22Rv1 (cell line): ENCODE measurements at regions not wholly inside any gene's neighbourhood (a gene's known extent, or its start where the extent isn't known, plus 50 kb on each side); places are given as distances from the start of the nearest gene placed in this dataset.

Source experiments
- H3K27ac ChIP-seq: fragments of 450-650 bp; 2 replicates; pipeline ENCODE4 v1.5.1; 2017
- ZFX ChIP-seq: fragments of 450-650 bp; IDR thresholded peaks from 2 replicates; pipeline ENCODE4 v1.6.1; 2017; ENCODE audit warnings: antibody characterized with exemption, borderline replicate concordance
- TF ChIP-seq, protein P1 (sequence below): fragments of 450-650 bp; IDR thresholded peaks from 2 replicates; pipeline ENCODE4 v1.5.1; 2017; ENCODE audit warnings: mild to moderate bottlenecking

DNA sequence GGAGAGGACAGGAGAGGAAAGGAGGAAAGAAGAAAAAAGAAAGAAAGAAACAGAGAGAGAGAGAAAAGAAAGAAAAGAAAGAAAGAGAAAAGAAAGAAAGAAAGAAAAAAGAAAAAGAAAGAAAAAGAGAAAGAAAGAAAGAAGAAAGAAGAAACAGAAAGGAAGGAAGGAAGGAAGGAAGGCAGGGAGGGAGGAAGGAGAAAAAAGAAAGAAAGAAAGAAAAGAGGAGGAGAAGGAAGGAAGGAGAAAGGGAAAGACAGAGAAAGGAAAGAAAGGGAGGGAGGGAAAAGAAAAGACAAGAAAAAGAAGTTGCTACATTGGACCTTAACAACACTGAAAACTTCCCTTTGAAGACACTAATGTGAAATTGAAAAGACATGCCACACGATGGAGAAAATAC is 56.6 kb upstream of the CCL2 start:
- no peak overlapping the region for H3K27ac ChIP-seq
- no peak for TF ChIP-seq ZFX
- TF ChIP-seq, protein P1, sequence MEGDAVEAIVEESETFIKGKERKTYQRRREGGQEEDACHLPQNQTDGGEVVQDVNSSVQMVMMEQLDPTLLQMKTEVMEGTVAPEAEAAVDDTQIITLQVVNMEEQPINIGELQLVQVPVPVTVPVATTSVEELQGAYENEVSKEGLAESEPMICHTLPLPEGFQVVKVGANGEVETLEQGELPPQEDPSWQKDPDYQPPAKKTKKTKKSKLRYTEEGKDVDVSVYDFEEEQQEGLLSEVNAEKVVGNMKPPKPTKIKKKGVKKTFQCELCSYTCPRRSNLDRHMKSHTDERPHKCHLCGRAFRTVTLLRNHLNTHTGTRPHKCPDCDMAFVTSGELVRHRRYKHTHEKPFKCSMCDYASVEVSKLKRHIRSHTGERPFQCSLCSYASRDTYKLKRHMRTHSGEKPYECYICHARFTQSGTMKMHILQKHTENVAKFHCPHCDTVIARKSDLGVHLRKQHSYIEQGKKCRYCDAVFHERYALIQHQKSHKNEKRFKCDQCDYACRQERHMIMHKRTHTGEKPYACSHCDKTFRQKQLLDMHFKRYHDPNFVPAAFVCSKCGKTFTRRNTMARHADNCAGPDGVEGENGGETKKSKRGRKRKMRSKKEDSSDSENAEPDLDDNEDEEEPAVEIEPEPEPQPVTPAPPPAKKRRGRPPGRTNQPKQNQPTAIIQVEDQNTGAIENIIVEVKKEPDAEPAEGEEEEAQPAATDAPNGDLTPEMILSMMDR, result no peak

DNA sequence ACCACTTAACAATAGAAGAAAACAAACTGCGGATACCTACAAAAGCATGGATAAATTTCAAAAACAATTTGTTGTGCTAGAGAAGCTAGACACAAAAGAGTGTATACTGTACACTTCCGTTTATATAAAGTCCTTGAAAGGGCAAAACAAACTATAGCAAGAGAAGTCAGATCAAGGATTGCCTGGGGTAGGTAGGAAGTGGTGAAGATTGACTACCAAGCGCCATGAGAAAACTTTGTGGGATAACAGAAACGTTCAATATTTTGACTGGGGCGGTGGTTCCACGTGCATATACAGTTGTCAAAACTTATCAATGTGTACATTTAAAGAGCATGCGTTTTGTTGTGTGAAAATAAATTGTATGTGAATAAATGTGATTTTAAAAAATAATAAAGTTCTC is 55.6 kb upstream of the CCL2 start:
- TF ChIP-seq, protein P1, result no peak
- TF ChIP-seq ZFX, result no peak
- H3K27ac ChIP-seq, result no peak overlapping the region

DNA sequence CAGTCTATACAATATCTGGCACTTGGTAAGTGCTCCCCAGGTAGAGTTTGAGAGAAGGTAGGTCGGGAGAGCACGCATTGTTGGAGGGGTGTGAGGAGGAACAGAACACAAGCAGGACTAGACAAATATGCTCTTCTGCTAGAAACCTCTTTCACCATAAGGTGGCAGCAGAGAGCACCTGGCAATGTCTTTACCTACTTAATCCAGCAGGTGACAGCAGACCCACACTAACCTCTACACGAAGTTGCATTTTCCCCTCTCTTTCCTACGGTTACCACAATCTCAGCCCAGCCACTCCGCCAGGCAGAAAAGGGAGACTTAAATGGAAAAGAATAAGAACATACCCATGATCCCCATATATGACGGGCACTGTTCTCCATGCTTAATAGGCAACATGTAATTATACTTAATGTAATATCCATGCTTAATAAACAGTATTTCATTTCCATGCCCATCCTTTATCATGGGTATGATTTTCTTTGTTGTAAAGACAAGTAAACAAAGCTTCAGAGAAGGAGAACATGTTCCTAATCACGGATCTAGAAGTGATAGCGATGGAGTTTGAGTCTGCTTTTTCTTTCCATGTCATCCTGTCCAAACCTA is 55.1 kb upstream of the CCL2 start:
- H3K27ac ChIP-seq, result no peak overlapping the region
- TF ChIP-seq, protein P1, result peak; percentile 99
- no peak for TF ChIP-seq ZFX

DNA sequence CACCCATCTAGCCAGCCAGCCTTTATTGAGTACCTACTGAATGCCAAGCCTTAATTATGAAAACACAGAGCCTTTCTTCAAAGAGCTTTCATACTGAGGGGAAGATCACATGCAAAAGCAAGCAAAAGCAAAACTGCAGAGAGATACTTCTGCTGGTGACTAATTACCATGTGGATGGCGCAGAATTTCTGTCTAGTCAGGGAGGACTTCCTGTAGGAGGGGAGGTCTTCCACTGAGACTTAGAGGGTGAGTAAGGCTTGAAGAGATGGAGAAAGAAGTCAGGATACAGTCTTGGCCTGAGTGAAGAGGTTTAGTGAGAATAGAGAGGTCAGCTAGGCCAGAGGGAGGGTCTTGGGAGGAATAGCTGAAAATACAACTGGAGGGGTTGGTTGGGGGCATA is 53.9 kb upstream of the CCL2 start:
- TF ChIP-seq, protein P1, result no peak
- no peak for TF ChIP-seq ZFX

DNA sequence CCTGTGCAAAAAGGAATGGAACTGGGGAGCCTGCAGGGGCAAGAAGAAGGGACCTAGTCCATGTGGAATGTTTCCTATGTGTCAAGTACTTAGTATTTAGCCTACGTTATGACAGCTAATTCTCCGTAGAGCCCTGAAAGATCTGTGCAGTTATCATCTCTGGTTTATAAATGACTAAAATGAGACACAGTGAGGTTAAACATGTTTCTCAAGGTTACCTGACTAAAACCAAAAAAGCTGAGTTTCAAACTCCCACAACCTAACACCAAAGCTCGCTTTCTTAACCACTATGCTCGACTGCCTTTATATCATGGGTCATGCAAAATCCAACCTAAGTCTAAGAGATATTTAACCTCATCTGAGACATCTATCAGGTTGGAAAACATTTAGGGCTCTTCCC is 53.3 kb upstream of the CCL2 start:
- TF ChIP-seq, protein P1, result no peak
- no peak for TF ChIP-seq ZFX
- no peak overlapping the region for H3K27ac ChIP-seq

More for the DNA sequence above, 53.9 kb upstream of the CCL2 start:
- H3K27ac ChIP-seq, result no peak overlapping the region

DNA sequence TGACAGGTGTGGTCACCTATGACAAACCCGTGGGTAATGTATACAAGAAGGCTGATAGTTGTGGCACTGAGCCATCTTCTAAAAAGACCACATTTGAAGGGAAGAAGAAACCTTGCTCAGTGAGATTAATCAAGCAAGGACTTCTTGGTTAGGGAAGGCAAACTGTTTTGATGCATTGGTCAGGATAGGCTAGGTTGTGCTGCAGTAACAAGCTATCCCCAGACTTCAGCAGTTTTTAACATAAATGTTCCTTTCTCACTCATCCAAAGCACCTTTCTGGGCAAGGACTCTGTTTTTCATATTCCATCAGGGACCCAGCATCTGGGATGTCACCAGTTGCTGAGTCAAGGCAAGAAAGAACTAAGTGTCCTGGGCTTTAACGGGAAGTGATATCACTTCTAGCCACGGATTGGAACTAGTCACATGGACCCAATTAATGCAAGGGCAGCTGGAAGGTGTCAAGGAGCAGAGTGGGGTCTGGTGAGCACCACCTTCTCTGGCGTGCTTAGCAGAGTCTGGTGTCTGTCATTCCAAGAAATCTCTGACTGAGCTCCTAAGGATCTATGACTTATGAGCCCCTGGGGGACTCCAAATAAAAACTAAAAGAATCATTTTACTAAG is 52.0 kb upstream of the CCL2 start:
- no peak overlapping the region for H3K27ac ChIP-seq
- no peak for TF ChIP-seq ZFX
- TF ChIP-seq, protein P1, result no peak

DNA sequence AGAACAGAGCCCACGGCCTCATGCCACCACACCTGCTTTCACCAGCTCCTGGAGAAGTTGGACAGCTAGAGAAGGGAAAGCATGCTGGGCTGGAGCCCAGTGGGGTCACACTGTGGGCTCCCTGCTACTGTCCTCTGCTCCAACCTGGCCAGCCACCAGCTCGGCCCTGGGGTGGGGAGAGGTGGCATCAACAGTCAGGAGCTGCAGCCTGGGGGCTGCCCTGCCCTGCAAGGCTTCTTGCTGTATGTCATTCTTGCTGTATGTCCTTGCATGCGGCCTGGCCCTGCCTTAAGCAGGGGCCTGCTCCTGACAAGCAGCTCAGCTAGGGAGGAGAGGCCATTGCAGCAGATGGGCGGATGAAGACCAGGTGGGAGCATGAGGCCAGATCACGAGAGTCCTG is 50.7 kb upstream of the CCL2 start:
- no peak for TF ChIP-seq ZFX
- TF ChIP-seq, protein P1, result no peak
- no peak overlapping the region for H3K27ac ChIP-seq
